IMR-90 (cell line): ENCODE measurements at regions not wholly inside any gene's neighbourhood (a gene's known extent, or its start where the extent isn't known, plus 50 kb on each side); places are given as distances from the start of the nearest gene placed in this dataset.

Experiments used
- ATAC-seq: fragments of 200-7000 bp; cut with Tn5 transposase; 2 replicates; pipeline ENCODE4 v1.9.1; 2020; ENCODE audit warnings: low read depth, mild to moderate bottlenecking, moderate library complexity
- BruUV-seq: library from RNA; stranded (reverse); fragments of 400-500 nt; replicated peaks from 2 replicates; lab custom pipeline; 2021; lab: Mats Ljungman, UMichigan
- CTCF ChIA-PET: fragments of 300-600 bp; formaldehyde crosslinking; extraction: SDS; loops from one replicate; lab custom pipeline; 2021; ENCODE audit warnings: antibody characterized with exemption; lab: Yijun Ruan, JAX
- POLR2A ChIA-PET: fragments of 300-600 bp; sonication (Branson Sonifier 250); formaldehyde crosslinking; loops from one replicate; lab custom pipeline; 2022; ENCODE audit warnings: antibody characterized with exemption; ENCODE audit not compliant: unreplicated experiment; lab: Charles Lee
- DNase-seq: peaks from one replicate; pipeline ENCODE4 v3.0.0; 2013
- H2AFZ ChIP-seq: replicated peaks from 2 replicates; pipeline ENCODE3; 2013; ENCODE audit warnings: low read length, mild to moderate bottlenecking; ENCODE audit not compliant: poor library complexity
- H2AK5ac ChIP-seq: 2 replicates; pipeline ENCODE4 v1.6.1; 2013; ENCODE audit warnings: low read depth, low read length, inconsistent platforms
- H2AK9ac ChIP-seq: replicated peaks from 2 replicates; pipeline ENCODE3; 2013; ENCODE audit warnings: mild to moderate bottlenecking, low read depth, low read length, moderate library complexity; ENCODE audit not compliant: poor library complexity
- H2BK120ac ChIP-seq: 2 replicates; pipeline ENCODE4 v1.6.1; 2013; ENCODE audit warnings: low read depth, low read length, inconsistent platforms
- H2BK15ac ChIP-seq: 3 replicates; pipeline ENCODE4 v1.6.1; 2013; ENCODE audit warnings: low read depth, low read length, inconsistent platforms
- H2BK20ac ChIP-seq: 2 replicates; pipeline ENCODE4 v1.6.1; 2013; ENCODE audit warnings: low read depth, mild to moderate bottlenecking, inconsistent platforms, low read length, moderate library complexity
- H2BK5ac ChIP-seq: 2 replicates; pipeline ENCODE4 v1.6.1; 2013; ENCODE audit warnings: mild to moderate bottlenecking, low read depth, low read length, inconsistent platforms; ENCODE audit not compliant: poor library complexity, severe bottlenecking
- H3K14ac ChIP-seq: replicated peaks from 2 replicates; pipeline ENCODE4 v1.6.1; 2013; ENCODE audit warnings: low read depth, low read length, inconsistent platforms
- H3K18ac ChIP-seq: 2 replicates; pipeline ENCODE4 v1.6.1; 2013; ENCODE audit warnings: low read depth, low read length, control low read depth
- H3K23ac ChIP-seq: 2 replicates; pipeline ENCODE4 v1.6.1; 2013; ENCODE audit warnings: low read depth, low read length, inconsistent platforms
- H3K27ac ChIP-seq: 2 replicates; pipeline ENCODE4 v1.5.1; 2013; ENCODE audit warnings: mild to moderate bottlenecking, control low read depth, low read length; ENCODE audit not compliant: insufficient read depth
- H3K27me3 ChIP-seq: 2 replicates; pipeline ENCODE4 v1.6.1; 2013; ENCODE audit warnings: low read length; ENCODE audit not compliant: control insufficient read depth, insufficient read depth
- H3K36me3 ChIP-seq: 2 replicates; pipeline ENCODE4 v1.6.1; 2013; ENCODE audit warnings: low read length, mixed read lengths; ENCODE audit not compliant: control insufficient read depth, insufficient read depth
- H3K4ac ChIP-seq: 2 replicates; pipeline ENCODE4 v1.6.1; 2013; ENCODE audit warnings: low read depth, low read length, inconsistent platforms
- H3K4me1 ChIP-seq: 2 replicates; pipeline ENCODE4 v1.6.1; 2013; ENCODE audit warnings: low read length, mixed read lengths; ENCODE audit not compliant: control insufficient read depth, insufficient read depth
- H3K4me2 ChIP-seq: 2 replicates; pipeline ENCODE4 v1.6.1; 2013; ENCODE audit warnings: low read depth, mild to moderate bottlenecking, control low read depth, low read length, moderate library complexity
- H3K4me3 ChIP-seq: 2 replicates; pipeline ENCODE4 v1.5.1; 2013; ENCODE audit warnings: low read depth, mild to moderate bottlenecking, control low read depth, low read length, moderate library complexity; ENCODE audit not compliant: insufficient read depth
- H3K56ac ChIP-seq: 2 replicates; pipeline ENCODE4 v1.6.1; 2013; ENCODE audit warnings: low read length, inconsistent platforms; ENCODE audit not compliant: insufficient read depth; ENCODE audit errors: extremely low read depth
- H3K79me1 ChIP-seq, 2 experiments: 2 replicates each; pipeline ENCODE4 v1.6.1; 2013; ENCODE audit warnings: low read length in 2 of 2, inconsistent platforms in 1 of 2, low read depth in 1 of 2
- H3K9ac ChIP-seq: 2 replicates; pipeline ENCODE4 v1.6.1; 2013; ENCODE audit warnings: low read depth, low read length, control low read depth
- H3K9me1 ChIP-seq: 2 replicates; pipeline ENCODE4 v1.6.1; 2013; ENCODE audit warnings: low read length, inconsistent platforms; ENCODE audit not compliant: insufficient read depth
- H3K9me3 ChIP-seq: 2 replicates; pipeline ENCODE4 v1.6.1; 2013; ENCODE audit warnings: low read length; ENCODE audit not compliant: control insufficient read depth, insufficient read depth
- H4K20me1 ChIP-seq: 2 replicates; pipeline ENCODE4 v1.6.1; 2013; ENCODE audit warnings: low read length, inconsistent platforms; ENCODE audit not compliant: insufficient read depth
- H4K5ac ChIP-seq: 2 replicates; pipeline ENCODE4 v1.6.1; 2013; ENCODE audit warnings: mild to moderate bottlenecking, low read depth, low read length, control low read depth
- H4K8ac ChIP-seq, 2 experiments: 2 replicates each; pipeline ENCODE4 v1.6.1; 2013; ENCODE audit warnings: low read depth in 2 of 2, low read length in 2 of 2, control low read depth in 1 of 2, inconsistent platforms in 1 of 2
- H4K91ac ChIP-seq: 2 replicates; pipeline ENCODE4 v1.6.1; 2013; ENCODE audit warnings: low read depth, low read length, inconsistent platforms; ENCODE audit not compliant: insufficient read depth
- BHLHE40 ChIP-seq: fragments of 150-350 bp; IDR thresholded peaks from 2 replicates; pipeline ENCODE4 v1.6.1; 2016; ENCODE audit warnings: mild to moderate bottlenecking, low read depth, low read length
- CEBPB ChIP-seq: IDR thresholded peaks from 2 replicates; pipeline ENCODE4 v1.6.1; 2012; ENCODE audit warnings: low read depth, low read length, improper control_type of control experiment
- CHD1 ChIP-seq: IDR thresholded peaks from 2 replicates; pipeline ENCODE4 v1.6.1; 2012; ENCODE audit warnings: low read depth, low read length, improper control_type of control experiment
- CTCF ChIP-seq: conservative IDR thresholded peaks from 2 replicates; pipeline ENCODE4 v1.5.1; 2012; ENCODE audit warnings: mild to moderate bottlenecking, low read depth, low read length, improper control_type of control experiment
- ELK1 ChIP-seq: fragments of 150-350 bp; IDR thresholded peaks from 2 replicates; pipeline ENCODE4 v1.6.1; 2016; ENCODE audit warnings: low read depth, mild to moderate bottlenecking, low read length, moderate library complexity, borderline replicate concordance
- FOS ChIP-seq: fragments of 150-350 bp; IDR thresholded peaks from 2 replicates; pipeline ENCODE4 v1.6.1; 2016; ENCODE audit warnings: low read depth, low read length
- MAFK ChIP-seq: IDR thresholded peaks from 2 replicates; pipeline ENCODE4 v1.6.1; 2012; ENCODE audit warnings: low read depth, low read length, improper control_type of control experiment
- MAZ ChIP-seq: IDR thresholded peaks from 2 replicates; pipeline ENCODE4 v1.6.1; 2012; ENCODE audit warnings: low read depth, mild to moderate bottlenecking, low read length, improper control_type of control experiment, moderate library complexity, borderline replicate concordance
- MXI1 ChIP-seq: IDR thresholded peaks from 2 replicates; pipeline ENCODE4 v1.6.1; 2012; ENCODE audit warnings: low read depth, mild to moderate bottlenecking, low read length, moderate library complexity, borderline replicate concordance
- NFE2L2 ChIP-seq: fragments of 150-350 bp; IDR thresholded peaks from 2 replicates; pipeline ENCODE4 v1.6.1; 2016; ENCODE audit warnings: low read depth, mild to moderate bottlenecking, low read length
- POLR2A ChIP-seq: IDR thresholded peaks from 2 replicates; pipeline ENCODE4 v1.6.1; 2012; ENCODE audit warnings: mild to moderate bottlenecking, low read depth, low read length
- RAD21 ChIP-seq: IDR thresholded peaks from 2 replicates; pipeline ENCODE4 v1.6.1; 2012; ENCODE audit warnings: low read length, improper control_type of control experiment
- RCOR1 ChIP-seq: IDR thresholded peaks from 2 replicates; pipeline ENCODE4 v1.6.1; 2012; ENCODE audit warnings: mild to moderate bottlenecking, low read length, improper control_type of control experiment; ENCODE audit not compliant: insufficient replicate concordance
- RFX5 ChIP-seq: IDR thresholded peaks from 2 replicates; pipeline ENCODE4 v1.8.0; 2012; ENCODE audit warnings: low read depth, mild to moderate bottlenecking, low read length, moderate library complexity
- SMC3 ChIP-seq: fragments of 150-350 bp; IDR thresholded peaks from 2 replicates; pipeline ENCODE4 v1.6.1; 2016; ENCODE audit warnings: low read depth, mild to moderate bottlenecking, antibody characterized with exemption, low read length, moderate library complexity
- USF2 ChIP-seq: fragments of 150-350 bp; IDR thresholded peaks from 2 replicates; pipeline ENCODE4 v1.6.1; 2017; ENCODE audit warnings: mild to moderate bottlenecking, antibody characterized with exemption, low read length, low read depth
- WGBS, 2 experiments: methylation state at CpG; one replicate each; pipeline versions ENCODE4 v1.1.5 to v1.1.7; 2013; ENCODE audit warnings: missing lambda C conversion rate in 2 of 2; ENCODE audit not compliant: insufficient read length in 1 of 2; ENCODE audit errors: extremely low coverage in 2 of 2; 5-methylcytosine and 5-hydroxymethylcytosine counted together
- dilution Hi-C: fragments of 300-500 bp; cut with HindIII; formaldehyde crosslinking; loops from one replicate; pipeline ENCODE4 v1.14.3; 2018; ENCODE audit warnings: low sequenced_read_pairs; ENCODE audit not compliant: unreplicated experiment
- in situ Hi-C: fragments of 300-500 bp; cut with MboI; formaldehyde crosslinking; loops from 3 replicates; pipeline ENCODE4 v1.14.3; 2019; ENCODE audit warnings: low sequenced_read_pairs, inconsistent platforms, mixed read lengths
- intact Hi-C: fragments of 100-400 bp; cut with micrococcal nuclease; formaldehyde crosslinking; loops from 2 replicates; pipeline ENCODE4 v1.10.0; 2022

GRCh38 chrX:120751683-120752082, 121.8 kb upstream of the C1GALT1C1 start:
- intact Hi-C loops: no loop called here
- Histone ChIP-seq H3K14ac (no peak overlapping the region), H2AFZ (no peak overlapping the region), H3K4me2 (no peak overlapping the region), H2BK5ac (no peak overlapping the region), H3K36me3 (no peaks in the 10 kb centered on the region), H3K27ac (no peak overlapping the region), H2BK120ac (no peak overlapping the region), H2BK20ac (no peak overlapping the region), H2BK15ac (no peak overlapping the region), H3K9me1 (no peaks in the 10 kb centered on the region), H3K23ac (no peak overlapping the region), H4K20me1 (no peaks in the 10 kb centered on the region), H3K4me3 (no peak overlapping the region), H3K18ac (no peak overlapping the region), H3K79me1 (no peaks in the 10 kb centered on the region), H3K9me3 (no peaks in the 10 kb centered on the region), H4K91ac (no peak overlapping the region), H2AK9ac (no peak overlapping the region), H3K56ac (no peak overlapping the region), H3K4ac (no peak overlapping the region), H2AK5ac (no peak overlapping the region), H4K5ac (no peak overlapping the region), H3K4me1 (no peaks in the 10 kb centered on the region), H3K9ac (no peak overlapping the region), H3K27me3 (no peaks in the 10 kb centered on the region; the same call in 1 of the 2 replicates), H4K8ac (no peak overlapping the region)
- DNase-seq (no peak), ATAC-seq (no peak)
- POLR2A ChIA-PET: no interaction called here
- in situ Hi-C loops: loop anchor here (25.0 kb wide), 1 partner anchor 239 kb away; no protein-coding TSS in a partner anchor
- dilution Hi-C loops: no loop called here
- no CpG with 5 or more reads among the region's 2 CpGs for WGBS, 2 experiments
- no TSS peak for BruUV-seq
- CTCF ChIA-PET: no interaction called here
- TF ChIP-seq POLR2A (no peak), USF2 (no peak), CHD1 (no peak), MXI1 (no peak), CEBPB (no peak), SMC3 (no peak), BHLHE40 (no peak), RCOR1 (no peak), MAZ (no peak), MAFK (no peak), ELK1 (no peak), RAD21 (no peak), RFX5 (no peak), FOS (no peak), NFE2L2 (no peak), CTCF (no peak)
